Panc1 (cell line): ENCODE measurements at regions not wholly inside any gene's neighbourhood (a gene's known extent, or its start where the extent isn't known, plus 50 kb on each side); places are given as distances from the start of the nearest gene placed in this dataset.

Source experiments
- TCF7L2 ChIP-seq: IDR thresholded peaks from 2 replicates; pipeline ENCODE4 v1.6.1; 2011; ENCODE audit warnings: mild to moderate bottlenecking, low read depth, low read length, inconsistent platforms
- TF ChIP-seq, protein P1 (sequence below): fragments of 450-650 bp; IDR thresholded peaks from 2 replicates; pipeline ENCODE4 v1.5.1; 2017; ENCODE audit warnings: mild to moderate bottlenecking

- TF ChIP-seq, protein P1, sequence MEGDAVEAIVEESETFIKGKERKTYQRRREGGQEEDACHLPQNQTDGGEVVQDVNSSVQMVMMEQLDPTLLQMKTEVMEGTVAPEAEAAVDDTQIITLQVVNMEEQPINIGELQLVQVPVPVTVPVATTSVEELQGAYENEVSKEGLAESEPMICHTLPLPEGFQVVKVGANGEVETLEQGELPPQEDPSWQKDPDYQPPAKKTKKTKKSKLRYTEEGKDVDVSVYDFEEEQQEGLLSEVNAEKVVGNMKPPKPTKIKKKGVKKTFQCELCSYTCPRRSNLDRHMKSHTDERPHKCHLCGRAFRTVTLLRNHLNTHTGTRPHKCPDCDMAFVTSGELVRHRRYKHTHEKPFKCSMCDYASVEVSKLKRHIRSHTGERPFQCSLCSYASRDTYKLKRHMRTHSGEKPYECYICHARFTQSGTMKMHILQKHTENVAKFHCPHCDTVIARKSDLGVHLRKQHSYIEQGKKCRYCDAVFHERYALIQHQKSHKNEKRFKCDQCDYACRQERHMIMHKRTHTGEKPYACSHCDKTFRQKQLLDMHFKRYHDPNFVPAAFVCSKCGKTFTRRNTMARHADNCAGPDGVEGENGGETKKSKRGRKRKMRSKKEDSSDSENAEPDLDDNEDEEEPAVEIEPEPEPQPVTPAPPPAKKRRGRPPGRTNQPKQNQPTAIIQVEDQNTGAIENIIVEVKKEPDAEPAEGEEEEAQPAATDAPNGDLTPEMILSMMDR: no peak
- no peak for TF ChIP-seq TCF7L2
Observed at GRCh38 chr9:107090218-107090617, 192.9 kb upstream of the RAD23B start.
